SK-N-SH treated with all-trans-retinoic acid at 6 μM for 48 hours (cell line): ENCODE measurements at regions not wholly inside any gene's neighbourhood (a gene's known extent, or its start where the extent isn't known, plus 50 kb on each side); places are given as distances from the start of the nearest gene placed in this dataset.
"Not testable (repeated sequence)": the region's sequence is repeated elsewhere in the genome, so short reads cannot be mapped to it uniquely, and the experiment has no call there.

Experiments
- ATAC-seq: fragments of 200-7000 bp; cut with Tn5 transposase; 3 replicates; pipeline ENCODE4 v1.9.1; 2020; ENCODE audit warnings: mild to moderate bottlenecking, moderate library complexity
- ARNTL ChIP-seq: fragments of 450-650 bp; formaldehyde crosslinking; IDR thresholded peaks from 2 replicates; pipeline ENCODE4 v1.5.0; 2020; ENCODE audit warnings: low read depth, mild to moderate bottlenecking, moderate library complexity, borderline replicate concordance
- BACH2 ChIP-seq: fragments of 250-450 bp; sonication (Bioruptor Pico); IDR thresholded peaks from 2 replicates; pipeline ENCODE4 v1.9.0; 2021; ENCODE audit warnings: mild to moderate bottlenecking, borderline replicate concordance
- CREB5 ChIP-seq: fragments of 250-450 bp; sonication (Bioruptor Pico); IDR thresholded peaks from 2 replicates; pipeline ENCODE4 v1.5.1; 2020; ENCODE audit warnings: low read depth, mild to moderate bottlenecking, moderate library complexity
- CSDC2 ChIP-seq: fragments of 250-450 bp; sonication (Bioruptor Pico); IDR thresholded peaks from 2 replicates; pipeline ENCODE4 v1.5.0; 2020; ENCODE audit warnings: mild to moderate bottlenecking, moderate library complexity
- CSRNP3 ChIP-seq: fragments of 250-450 bp; sonication (Bioruptor Pico); IDR thresholded peaks from 2 replicates; pipeline ENCODE4 v1.5.1; 2021; ENCODE audit warnings: mild to moderate bottlenecking, moderate library complexity
- GLIS3 ChIP-seq: fragments of 250-450 bp; sonication (Bioruptor Pico); IDR thresholded peaks from 2 replicates; pipeline ENCODE4 v1.5.0; 2020; ENCODE audit warnings: mild to moderate bottlenecking, moderate library complexity
- ISL1 ChIP-seq: fragments of 250-450 bp; sonication (Bioruptor Pico); IDR thresholded peaks from 2 replicates; pipeline ENCODE4 v2.1.2; 2022; ENCODE audit warnings: mild to moderate bottlenecking, moderate library complexity
- OSR1 ChIP-seq: fragments of 250-450 bp; sonication (Bioruptor Pico); IDR thresholded peaks from 2 replicates; pipeline ENCODE4 v1.8.0; 2022; ENCODE audit warnings: moderate library complexity, mild to moderate bottlenecking, inconsistent platforms
- POU6F1 ChIP-seq: fragments of 250-450 bp; sonication (Bioruptor Pico); IDR thresholded peaks from 2 replicates; pipeline ENCODE4 v1.8.0; 2021; ENCODE audit warnings: low read depth, mild to moderate bottlenecking, moderate library complexity, borderline replicate concordance
- PPARA ChIP-seq: fragments of 250-450 bp; sonication (Bioruptor Pico); IDR thresholded peaks from 2 replicates; pipeline ENCODE4 v1.5.0; 2020; ENCODE audit warnings: mild to moderate bottlenecking, borderline replicate concordance
- ZC3H10 ChIP-seq: fragments of 250-450 bp; sonication (Bioruptor Pico); IDR thresholded peaks from 2 replicates; pipeline ENCODE4 v1.5.1; 2021; ENCODE audit warnings: mild to moderate bottlenecking, moderate library complexity
- ZFP3 ChIP-seq: fragments of 250-450 bp; sonication (Bioruptor Pico); IDR thresholded peaks from 2 replicates; pipeline ENCODE4 v1.5.0; 2020; ENCODE audit warnings: mild to moderate bottlenecking, moderate library complexity
- ZFP30 ChIP-seq: fragments of 450-650 bp; formaldehyde crosslinking; IDR thresholded peaks from 2 replicates; pipeline ENCODE4 v1.5.0; 2022; ENCODE audit warnings: mild to moderate bottlenecking, moderate library complexity
- ZNF70 ChIP-seq: fragments of 450-650 bp; formaldehyde crosslinking; IDR thresholded peaks from 2 replicates; pipeline ENCODE4 v1.5.0; 2020; ENCODE audit warnings: mild to moderate bottlenecking, moderate library complexity
- ZNF8 ChIP-seq: fragments of 450-650 bp; formaldehyde crosslinking; IDR thresholded peaks from 2 replicates; pipeline ENCODE4 v1.5.0; 2020; ENCODE audit warnings: mild to moderate bottlenecking, moderate library complexity
- TF ChIP-seq, protein P1 (sequence below): fragments of 250-450 bp; sonication (Bioruptor Pico); IDR thresholded peaks from 2 replicates; pipeline ENCODE4 v1.5.0; 2020; ENCODE audit warnings: mild to moderate bottlenecking, moderate library complexity
- TF ChIP-seq, protein P2 (sequence below): fragments of 250-450 bp; sonication (Bioruptor Pico); IDR thresholded peaks from 2 replicates; pipeline ENCODE4 v1.8.0; 2020; ENCODE audit warnings: mild to moderate bottlenecking, moderate library complexity, borderline replicate concordance

DNA sequence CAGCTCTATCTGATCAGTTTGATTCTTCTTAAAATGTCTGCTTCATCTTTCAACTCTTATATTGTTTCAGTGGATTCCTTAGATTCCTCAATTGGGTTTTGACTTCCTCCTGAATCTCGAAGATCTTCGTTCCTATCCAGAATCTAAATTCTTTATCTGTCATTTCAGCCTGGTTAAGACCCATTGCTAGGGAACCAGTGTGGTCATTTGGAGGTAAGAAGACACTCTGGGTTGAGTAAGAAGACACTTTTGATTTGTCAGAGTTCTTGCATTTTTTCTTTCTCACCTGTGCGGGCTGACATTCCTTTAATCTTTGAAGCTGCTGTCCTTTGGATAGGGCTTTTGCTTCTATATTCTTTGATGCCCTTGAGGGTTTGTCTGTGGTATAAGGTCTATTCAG lies 291.9 kb downstream of the SLC7A11 start:
- TF ChIP-seq, protein P1, sequence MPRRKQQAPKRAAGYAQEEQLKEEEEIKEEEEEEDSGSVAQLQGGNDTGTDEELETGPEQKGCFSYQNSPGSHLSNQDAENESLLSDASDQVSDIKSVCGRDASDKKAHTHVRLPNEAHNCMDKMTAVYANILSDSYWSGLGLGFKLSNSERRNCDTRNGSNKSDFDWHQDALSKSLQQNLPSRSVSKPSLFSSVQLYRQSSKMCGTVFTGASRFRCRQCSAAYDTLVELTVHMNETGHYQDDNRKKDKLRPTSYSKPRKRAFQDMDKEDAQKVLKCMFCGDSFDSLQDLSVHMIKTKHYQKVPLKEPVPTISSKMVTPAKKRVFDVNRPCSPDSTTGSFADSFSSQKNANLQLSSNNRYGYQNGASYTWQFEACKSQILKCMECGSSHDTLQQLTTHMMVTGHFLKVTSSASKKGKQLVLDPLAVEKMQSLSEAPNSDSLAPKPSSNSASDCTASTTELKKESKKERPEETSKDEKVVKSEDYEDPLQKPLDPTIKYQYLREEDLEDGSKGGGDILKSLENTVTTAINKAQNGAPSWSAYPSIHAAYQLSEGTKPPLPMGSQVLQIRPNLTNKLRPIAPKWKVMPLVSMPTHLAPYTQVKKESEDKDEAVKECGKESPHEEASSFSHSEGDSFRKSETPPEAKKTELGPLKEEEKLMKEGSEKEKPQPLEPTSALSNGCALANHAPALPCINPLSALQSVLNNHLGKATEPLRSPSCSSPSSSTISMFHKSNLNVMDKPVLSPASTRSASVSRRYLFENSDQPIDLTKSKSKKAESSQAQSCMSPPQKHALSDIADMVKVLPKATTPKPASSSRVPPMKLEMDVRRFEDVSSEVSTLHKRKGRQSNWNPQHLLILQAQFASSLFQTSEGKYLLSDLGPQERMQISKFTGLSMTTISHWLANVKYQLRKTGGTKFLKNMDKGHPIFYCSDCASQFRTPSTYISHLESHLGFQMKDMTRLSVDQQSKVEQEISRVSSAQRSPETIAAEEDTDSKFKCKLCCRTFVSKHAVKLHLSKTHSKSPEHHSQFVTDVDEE (CRISPR knock-in tag), result no peak
- TF ChIP-seq ZNF70 (CRISPR knock-in tag) (no peak), PPARA (no peak), ARNTL (CRISPR knock-in tag) (no peak), BACH2 (CRISPR knock-in tag) (no peak)
- ATAC-seq, result no peak

DNA sequence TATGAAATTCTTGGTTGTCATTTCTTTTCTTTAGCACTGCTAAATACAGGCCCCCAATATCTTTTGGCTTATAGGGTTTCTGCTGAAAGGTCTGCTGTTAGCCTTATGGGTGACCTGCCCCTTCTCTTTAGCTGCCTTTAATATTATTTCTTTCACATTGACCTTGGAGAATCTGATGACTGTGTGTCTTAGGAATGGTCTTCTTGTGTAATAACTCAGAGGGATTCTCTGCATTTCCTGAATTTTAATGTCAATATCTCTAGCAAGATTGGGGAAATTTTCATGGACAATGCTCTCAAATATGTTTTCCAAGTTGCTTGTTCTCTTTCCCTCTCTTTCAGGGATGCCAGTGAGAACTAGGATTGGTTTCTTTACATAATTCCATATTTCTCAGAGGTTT lies 292.4 kb downstream of the SLC7A11 start:
- TF ChIP-seq ZNF8, result no peak
- no peak for TF ChIP-seq ZC3H10 (CRISPR knock-in tag)
- TF ChIP-seq GLIS3, result no peak
- TF ChIP-seq ZNF70 (CRISPR knock-in tag), result no peak
- TF ChIP-seq ZFP3, result no peak
- TF ChIP-seq ISL1 (CRISPR knock-in tag), result no peak
- TF ChIP-seq CREB5, result no peak
- TF ChIP-seq ZFP30 (CRISPR knock-in tag), result no peak
- no peak for TF ChIP-seq POU6F1
- TF ChIP-seq, protein P2, sequence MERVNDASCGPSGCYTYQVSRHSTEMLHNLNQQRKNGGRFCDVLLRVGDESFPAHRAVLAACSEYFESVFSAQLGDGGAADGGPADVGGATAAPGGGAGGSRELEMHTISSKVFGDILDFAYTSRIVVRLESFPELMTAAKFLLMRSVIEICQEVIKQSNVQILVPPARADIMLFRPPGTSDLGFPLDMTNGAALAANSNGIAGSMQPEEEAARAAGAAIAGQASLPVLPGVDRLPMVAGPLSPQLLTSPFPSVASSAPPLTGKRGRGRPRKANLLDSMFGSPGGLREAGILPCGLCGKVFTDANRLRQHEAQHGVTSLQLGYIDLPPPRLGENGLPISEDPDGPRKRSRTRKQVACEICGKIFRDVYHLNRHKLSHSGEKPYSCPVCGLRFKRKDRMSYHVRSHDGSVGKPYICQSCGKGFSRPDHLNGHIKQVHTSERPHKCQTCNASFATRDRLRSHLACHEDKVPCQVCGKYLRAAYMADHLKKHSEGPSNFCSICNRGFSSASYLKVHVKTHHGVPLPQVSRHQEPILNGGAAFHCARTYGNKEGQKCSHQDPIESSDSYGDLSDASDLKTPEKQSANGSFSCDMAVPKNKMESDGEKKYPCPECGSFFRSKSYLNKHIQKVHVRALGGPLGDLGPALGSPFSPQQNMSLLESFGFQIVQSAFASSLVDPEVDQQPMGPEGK (CRISPR knock-in tag), result no peak
- TF ChIP-seq, all 23 proteins: peak for 0
- no peak for ATAC-seq

DNA sequence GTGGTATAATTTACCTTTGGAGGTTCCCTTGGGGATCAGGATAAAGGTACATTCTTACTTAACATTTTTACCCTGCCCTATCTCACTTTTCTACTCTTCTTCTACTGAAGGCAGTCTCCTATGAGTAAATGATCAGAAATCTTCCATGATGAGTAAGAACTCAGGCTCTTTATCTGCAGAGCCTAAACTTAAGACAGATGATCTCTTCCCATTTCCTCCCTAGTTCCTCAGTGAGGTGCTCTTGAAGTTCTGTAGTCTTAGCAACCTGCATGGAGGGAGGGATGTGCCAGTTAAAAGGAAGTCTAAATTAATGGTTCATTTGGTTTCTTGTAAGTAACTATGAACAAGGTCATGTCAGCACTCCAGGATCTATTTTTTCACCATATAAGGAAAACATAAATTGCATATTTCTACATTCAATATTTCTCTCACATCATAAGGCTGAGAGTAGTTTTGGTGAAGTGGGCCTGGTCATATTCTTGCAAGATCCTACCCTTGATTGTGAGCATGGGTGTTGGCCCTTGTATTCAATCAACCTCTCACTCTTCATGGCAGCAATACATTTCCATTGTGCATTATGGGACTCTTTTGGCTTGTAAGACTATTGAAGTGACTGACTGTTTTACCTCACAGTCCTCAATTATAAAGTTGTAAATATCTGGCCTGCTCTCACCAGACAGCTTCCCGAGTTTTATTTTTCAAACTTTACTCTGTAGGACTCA lies 295.5 kb downstream of the SLC7A11 start:
- no peak for TF ChIP-seq POU6F1
- TF ChIP-seq GLIS3, result no peak
- no peak for TF ChIP-seq OSR1 (CRISPR knock-in tag)
- TF ChIP-seq ARNTL (CRISPR knock-in tag), result no peak
- no peak for TF ChIP-seq ISL1 (CRISPR knock-in tag)
- no peak for TF ChIP-seq CSDC2 (CRISPR knock-in tag)
- TF ChIP-seq, protein P2 (CRISPR knock-in tag), result no peak
- no peak for TF ChIP-seq CSRNP3 (CRISPR knock-in tag)

DNA sequence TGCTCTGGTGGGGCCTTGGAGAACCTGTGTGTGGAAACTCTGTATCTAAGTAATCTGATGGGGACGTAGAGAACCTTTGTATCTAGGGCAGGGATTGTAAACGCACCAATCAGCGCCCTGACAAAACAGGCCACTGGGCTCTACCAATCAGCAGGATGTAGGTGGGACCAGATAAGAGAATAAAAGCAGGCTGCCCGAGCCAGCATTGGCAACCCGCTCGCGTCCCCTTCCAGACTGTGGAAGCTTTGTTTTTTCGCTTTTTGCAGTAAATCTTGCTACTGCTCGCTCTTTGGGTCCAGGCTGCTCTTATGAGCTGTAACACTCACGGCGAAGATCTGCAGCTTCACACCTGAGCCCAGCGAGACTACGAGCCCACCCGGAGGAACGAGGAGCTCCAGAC lies 299.3 kb downstream of the SLC7A11 start:
- not testable (repeated sequence) for ATAC-seq

More for the DNA sequence above, 295.5 kb downstream of the SLC7A11 start:
- ATAC-seq, result no peak; the same call in 2 of the 3 replicates

GRCh38 chr4:137942015-137942515 lies 300.1 kb downstream of the SLC7A11 start:
- ATAC-seq, result not testable (repeated sequence)
